ENCODE measurements at regions not wholly inside any gene's neighbourhood (a gene's known extent, or its start where the extent isn't known, plus 50 kb on each side); places are given as distances from the start of the nearest gene placed in this dataset.

DNA sequence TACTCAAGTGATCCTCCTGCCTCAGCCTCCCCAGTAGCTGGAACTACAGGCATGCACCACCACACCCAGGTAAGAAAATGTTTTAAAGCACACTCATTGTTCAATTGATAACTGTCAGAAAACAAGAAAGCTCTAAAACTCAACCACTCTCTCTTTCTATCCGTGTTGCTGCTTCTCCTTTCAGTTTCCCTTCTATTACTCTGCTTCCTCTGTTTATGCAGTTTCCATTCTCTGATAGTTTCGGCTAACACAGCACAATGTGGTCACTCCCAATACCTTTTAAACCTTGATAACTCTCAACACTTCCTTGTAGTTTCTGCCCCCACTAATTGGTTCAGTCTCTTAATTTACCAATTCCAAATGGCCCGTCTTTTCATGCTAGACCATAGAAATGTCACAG, 59.2 kb upstream of the NR4A3 start:
- TF ChIP-seq EED (CRISPR knock-in tag; IDR thresholded peaks at IDR 0.05) (no peak), ZNF550 (CRISPR knock-in tag; IDR thresholded peaks at IDR 0.05; ENCODE audit: borderline replicate concordance) (no peak), SP4 (CRISPR knock-in tag; IDR thresholded peaks at IDR 0.05) (no peak), POLR2A (IDR thresholded peaks at IDR 0.05; ENCODE audit: insufficient read depth in 1 of 2, low read depth in 2 of 2, low read length in 2 of 2) (no peak)
- TF ChIP-seq, protein P1, sequence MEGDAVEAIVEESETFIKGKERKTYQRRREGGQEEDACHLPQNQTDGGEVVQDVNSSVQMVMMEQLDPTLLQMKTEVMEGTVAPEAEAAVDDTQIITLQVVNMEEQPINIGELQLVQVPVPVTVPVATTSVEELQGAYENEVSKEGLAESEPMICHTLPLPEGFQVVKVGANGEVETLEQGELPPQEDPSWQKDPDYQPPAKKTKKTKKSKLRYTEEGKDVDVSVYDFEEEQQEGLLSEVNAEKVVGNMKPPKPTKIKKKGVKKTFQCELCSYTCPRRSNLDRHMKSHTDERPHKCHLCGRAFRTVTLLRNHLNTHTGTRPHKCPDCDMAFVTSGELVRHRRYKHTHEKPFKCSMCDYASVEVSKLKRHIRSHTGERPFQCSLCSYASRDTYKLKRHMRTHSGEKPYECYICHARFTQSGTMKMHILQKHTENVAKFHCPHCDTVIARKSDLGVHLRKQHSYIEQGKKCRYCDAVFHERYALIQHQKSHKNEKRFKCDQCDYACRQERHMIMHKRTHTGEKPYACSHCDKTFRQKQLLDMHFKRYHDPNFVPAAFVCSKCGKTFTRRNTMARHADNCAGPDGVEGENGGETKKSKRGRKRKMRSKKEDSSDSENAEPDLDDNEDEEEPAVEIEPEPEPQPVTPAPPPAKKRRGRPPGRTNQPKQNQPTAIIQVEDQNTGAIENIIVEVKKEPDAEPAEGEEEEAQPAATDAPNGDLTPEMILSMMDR (CRISPR knock-in tag; IDR thresholded peaks at IDR 0.05), result no peak
- TF ChIP-seq, protein P2, sequence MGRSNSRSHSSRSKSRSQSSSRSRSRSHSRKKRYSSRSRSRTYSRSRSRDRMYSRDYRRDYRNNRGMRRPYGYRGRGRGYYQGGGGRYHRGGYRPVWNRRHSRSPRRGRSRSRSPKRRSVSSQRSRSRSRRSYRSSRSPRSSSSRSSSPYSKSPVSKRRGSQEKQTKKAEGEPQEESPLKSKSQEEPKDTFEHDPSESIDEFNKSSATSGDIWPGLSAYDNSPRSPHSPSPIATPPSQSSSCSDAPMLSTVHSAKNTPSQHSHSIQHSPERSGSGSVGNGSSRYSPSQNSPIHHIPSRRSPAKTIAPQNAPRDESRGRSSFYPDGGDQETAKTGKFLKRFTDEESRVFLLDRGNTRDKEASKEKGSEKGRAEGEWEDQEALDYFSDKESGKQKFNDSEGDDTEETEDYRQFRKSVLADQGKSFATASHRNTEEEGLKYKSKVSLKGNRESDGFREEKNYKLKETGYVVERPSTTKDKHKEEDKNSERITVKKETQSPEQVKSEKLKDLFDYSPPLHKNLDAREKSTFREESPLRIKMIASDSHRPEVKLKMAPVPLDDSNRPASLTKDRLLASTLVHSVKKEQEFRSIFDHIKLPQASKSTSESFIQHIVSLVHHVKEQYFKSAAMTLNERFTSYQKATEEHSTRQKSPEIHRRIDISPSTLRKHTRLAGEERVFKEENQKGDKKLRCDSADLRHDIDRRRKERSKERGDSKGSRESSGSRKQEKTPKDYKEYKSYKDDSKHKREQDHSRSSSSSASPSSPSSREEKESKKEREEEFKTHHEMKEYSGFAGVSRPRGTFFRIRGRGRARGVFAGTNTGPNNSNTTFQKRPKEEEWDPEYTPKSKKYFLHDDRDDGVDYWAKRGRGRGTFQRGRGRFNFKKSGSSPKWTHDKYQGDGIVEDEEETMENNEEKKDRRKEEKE (IDR thresholded peaks at IDR 0.05), result no peak
